Cardiac fibroblast (primary cell): ENCODE measurements at regions not wholly inside any gene's neighbourhood (a gene's known extent, or its start where the extent isn't known, plus 50 kb on each side); places are given as distances from the start of the nearest gene placed in this dataset.

Experiments used
- DNase-seq, 2 donors: peaks; one replicate each; pipeline versions ENCODE4 v3.0.0 to v3.0.0-alpha.2; 2010; ENCODE audit warnings: low read depth in 2 of 2
- H3K4me3 ChIP-seq, 2 donors: replicated peaks in 1 of 2; 1 replicate in 1 of 2; 2 replicates in 1 of 2; pipeline ENCODE4 v1.5.1; 2011; ENCODE audit warnings: low read depth in 2 of 2, low read length in 2 of 2, mild to moderate bottlenecking in 2 of 2, moderate library complexity in 1 of 2
- CTCF ChIP-seq: IDR thresholded peaks from one replicate; pipeline ENCODE4 v1.5.1; 2011; ENCODE audit warnings: low read depth, mild to moderate bottlenecking, low read length, inconsistent platforms

GRCh38 chr7:24500599-24500998 is 72.7 kb upstream of the PALS2 start:
- no peak for DNase-seq
- TF ChIP-seq CTCF, result no peak

GRCh38 chr7:24501009-24501408 is 72.2 kb upstream of the PALS2 start:
- no peak for TF ChIP-seq CTCF
- DNase-seq, result no peak
- H3K4me3 ChIP-seq, result no peak overlapping the region

More at GRCh38 chr7:24500599-24500998, 72.7 kb upstream of the PALS2 start:
- no peak overlapping the region for H3K4me3 ChIP-seq

DNA sequence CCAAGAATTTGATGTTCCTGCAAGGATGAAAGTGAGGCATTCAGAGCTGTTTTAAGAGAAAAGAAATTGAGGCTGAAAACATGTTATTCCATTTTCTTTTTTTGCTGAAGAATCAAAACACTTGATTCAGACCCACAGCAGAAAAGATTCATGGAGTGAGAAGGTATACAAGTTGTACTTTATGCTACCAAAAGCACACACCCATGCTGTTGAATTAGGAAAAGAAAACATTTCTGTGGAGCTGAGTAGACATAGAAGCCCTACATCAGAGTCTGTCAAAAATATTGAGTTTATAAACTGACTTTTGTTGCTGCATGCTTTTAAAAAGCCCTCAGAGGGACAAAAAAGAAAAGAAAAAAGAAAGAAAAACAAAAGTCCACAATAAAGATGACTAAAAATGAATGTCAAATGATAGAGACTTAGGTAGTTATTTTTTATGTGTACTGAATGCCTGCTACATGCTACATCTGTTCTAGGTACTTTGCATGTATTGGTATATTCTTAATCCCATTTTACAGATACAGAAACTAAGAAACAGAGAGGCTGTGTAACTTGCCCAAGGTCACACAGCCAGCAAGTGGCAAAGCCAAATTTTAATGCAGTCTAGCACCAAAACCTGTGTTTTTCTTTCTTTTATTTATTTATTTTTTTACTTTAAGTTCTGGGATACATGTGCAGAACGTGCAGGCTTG is 71.7 kb upstream of the PALS2 start:
- no peak for TF ChIP-seq CTCF
- H3K4me3 ChIP-seq, result no peak overlapping the region
- no peak for DNase-seq

GRCh38 chr7:24502135-24502488 is 71.1 kb upstream of the PALS2 start:
- no peak overlapping the region for H3K4me3 ChIP-seq
- no peak for DNase-seq
- no peak for TF ChIP-seq CTCF

DNA sequence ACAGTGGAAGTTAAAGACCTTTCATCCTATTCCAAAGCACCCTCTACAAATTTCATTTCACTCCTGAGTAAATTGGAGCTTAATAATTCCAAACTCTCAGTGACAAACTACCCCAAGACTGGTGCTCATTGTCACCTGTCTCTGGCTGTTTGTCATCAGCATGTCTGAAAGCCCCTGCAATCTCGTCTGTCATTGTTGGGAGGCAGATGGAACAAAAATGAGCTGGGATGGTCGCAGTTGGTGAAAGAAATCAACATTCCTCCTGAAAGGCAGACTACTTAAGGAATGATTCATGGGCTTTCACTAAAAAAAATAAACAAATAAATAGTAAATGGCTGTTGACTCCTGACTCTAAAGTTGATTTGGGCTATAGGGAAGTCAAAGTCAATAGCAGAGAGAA is 69.7 kb upstream of the PALS2 start:
- H3K4me3 ChIP-seq, result no peak overlapping the region
- DNase-seq, result no peak
- TF ChIP-seq CTCF, result no peak

- DNase-seq, result no peak
- no peak overlapping the region for H3K4me3 ChIP-seq
- no peak for TF ChIP-seq CTCF
Observed at GRCh38 chr7:24504040-24504439, 69.2 kb upstream of the PALS2 start.

DNA sequence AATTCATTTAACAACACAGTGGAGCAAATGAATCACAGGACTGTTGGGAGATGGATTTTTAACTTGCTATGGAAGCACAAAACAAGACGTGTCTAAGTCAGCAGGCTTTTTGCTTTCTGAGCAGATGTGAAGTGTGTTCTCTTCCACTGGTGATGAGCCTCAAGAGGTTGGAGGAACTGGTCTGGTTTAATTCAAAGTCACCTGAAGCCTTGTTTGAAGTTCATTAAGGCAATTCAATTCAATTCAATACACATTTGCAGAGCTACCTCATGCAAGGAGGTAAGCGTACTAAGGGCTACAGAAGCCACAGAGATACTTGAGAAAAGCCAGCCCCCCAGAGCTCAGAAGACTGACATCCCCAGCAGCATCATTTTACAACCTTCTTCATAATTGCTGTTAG is 68.4 kb upstream of the PALS2 start:
- no peak for TF ChIP-seq CTCF
- DNase-seq, result no peak
- H3K4me3 ChIP-seq, result no peak overlapping the region
